GM18519 (cell line): ENCODE measurements at regions not wholly inside any gene's neighbourhood (a gene's known extent, or its start where the extent isn't known, plus 50 kb on each side); places are given as distances from the start of the nearest gene placed in this dataset.
"Not testable (repeated sequence)": the region's sequence is repeated elsewhere in the genome, so short reads cannot be mapped to it uniquely, and the experiment has no call there.

ENCODE experiments used
- ATAC-seq: cut with Tn5 transposase; IDR thresholded peaks from one replicate; pipeline ENCODE4 v1.9.1; 2021; ENCODE audit warnings: mild to moderate bottlenecking, moderate library complexity; ENCODE audit not compliant: unreplicated experiment, low FRiP score

GRCh38 chr10:60485025-60485424 lies 95.3 kb upstream of the ANK3 start:
- no peak for ATAC-seq

DNA sequence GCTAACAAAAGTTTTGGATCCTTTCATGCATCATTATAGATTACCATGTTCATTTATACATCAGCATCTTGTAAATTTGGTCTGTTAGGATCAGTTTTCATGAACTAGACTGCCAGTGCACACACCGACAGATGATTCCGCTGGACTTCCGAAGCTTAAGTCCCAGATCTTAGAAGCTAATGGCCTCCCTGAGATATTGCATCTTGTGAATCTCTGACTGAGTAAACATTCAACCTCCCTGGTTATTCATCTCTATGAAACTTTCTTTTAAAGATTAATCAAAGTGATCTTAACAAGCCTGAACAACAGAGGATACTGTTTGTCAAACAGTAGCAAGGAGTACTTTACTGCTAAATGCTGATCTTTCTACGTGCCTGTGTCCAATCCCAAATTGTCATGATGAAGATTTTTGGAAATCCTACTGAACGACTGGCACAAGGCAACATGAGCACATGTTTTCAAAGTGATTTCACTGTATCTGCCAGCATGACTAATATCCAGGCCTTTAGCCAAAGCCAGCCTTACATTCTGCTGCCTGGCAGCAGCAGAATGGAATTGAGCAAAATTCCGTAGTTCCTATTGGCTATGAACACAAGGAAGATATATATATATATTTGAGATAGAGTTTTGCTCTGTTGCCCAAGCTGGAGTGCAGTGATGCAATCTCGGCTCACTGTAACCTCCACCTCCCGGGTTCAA lies 91.3 kb upstream of the ANK3 start:
- no peak for ATAC-seq

GRCh38 chr10:60479305-60480020 lies 89.8 kb upstream of the ANK3 start:
- no peak for ATAC-seq

DNA sequence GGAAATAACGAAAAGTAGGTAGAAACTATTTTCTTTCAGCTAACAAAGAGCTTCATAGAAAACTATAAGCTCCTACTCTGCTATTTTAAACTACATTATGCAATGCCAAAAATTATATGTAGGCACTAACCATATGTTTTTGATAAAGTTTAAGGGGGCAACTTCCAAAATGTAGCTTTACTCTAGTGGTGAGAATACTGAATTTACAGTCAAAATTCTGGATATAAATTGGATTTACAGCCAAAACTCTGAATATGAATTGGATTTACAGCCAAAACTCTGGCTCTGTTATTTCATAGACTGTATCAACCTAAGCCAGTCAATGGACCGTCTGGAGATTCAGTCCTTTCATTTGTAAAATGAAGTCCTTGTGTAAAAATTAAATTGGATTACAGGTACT lies 86.8 kb upstream of the ANK3 start:
- ATAC-seq: no peak

DNA sequence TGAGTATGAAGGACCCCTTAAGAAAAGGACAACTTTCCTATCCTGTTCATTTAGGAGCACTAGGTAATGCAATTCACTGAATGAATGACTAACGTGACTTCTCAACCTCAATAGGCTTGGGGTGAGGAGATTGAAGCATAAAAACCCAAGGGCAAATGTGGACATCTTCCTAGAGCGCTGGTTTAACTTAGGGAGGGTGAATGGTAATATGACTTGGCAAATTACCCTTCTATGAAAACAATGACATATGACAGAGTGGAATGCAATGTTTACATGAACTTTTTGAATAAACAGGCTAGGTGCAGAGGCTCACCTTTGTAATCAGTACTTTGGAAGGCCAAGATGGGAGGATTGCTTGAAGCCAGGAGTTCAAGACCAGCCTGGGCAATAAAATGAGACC lies 83.9 kb upstream of the ANK3 start:
- ATAC-seq: no peak

DNA sequence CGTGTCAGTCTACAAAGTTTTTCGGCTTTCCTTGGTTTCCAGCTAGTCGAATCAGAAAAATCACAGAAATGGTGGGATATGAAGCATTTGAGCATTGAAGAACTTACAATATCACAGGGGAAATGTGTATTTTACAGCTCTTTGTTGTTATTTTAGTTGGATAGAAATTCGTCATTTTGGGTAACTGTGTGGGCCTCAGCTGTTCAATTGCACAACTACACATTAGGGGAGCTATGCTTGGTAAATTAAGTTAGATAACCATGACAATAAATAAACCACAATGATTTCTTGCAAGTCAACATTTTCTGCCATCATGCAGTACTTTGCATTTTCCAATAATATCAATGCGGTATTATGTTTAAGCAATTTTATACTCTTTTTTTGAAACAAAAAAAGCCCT lies 80.4 kb upstream of the ANK3 start:
- ATAC-seq: no peak

- not testable (repeated sequence) for ATAC-seq
Observed at GRCh38 chr10:60469147-60469546, 79.5 kb upstream of the ANK3 start.

- no peak for ATAC-seq
Observed at GRCh38 chr10:60467202-60467546, 77.5 kb upstream of the ANK3 start.

DNA sequence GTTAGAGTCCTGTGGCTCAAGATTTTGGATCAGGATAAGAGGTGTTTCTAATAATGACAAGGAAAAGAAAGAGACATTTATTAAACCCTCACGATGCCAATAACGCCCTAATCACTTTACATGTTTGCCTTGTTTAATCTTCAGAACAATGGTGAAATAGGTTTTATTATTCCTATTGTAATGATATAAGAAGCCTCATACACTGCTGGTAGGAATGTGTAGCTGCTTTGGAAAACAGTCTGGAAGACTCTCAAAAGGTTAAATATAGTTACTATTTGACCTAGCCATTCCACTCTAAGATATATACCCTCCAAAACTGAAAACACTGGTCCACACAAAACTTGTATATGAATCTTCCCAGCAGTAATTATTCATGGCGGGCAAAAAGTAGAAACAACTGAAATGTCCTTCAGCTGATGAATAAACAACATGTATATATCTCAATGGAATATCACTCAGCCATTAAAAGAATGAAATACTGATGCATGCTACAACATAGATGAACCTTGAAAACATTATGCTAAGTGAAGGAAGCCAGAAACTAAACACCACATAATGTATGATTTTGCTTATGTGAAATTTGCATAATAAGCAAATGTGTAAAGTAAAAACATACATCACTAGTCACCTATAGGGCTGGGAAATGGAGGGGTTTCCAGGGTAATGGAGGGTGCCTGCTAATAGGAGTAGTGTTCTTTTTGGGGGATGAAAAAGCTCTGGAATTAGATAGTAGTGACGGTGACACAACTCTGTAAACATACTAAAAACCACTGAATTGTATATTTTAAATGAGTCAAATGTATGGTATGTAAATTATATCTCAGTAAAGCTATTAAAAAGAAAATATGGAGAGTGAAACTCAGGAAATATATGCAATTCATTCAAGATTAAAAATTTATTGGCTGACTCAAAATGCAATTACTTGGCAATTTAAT lies 76.9 kb upstream of the ANK3 start:
- no peak for ATAC-seq

- no peak for ATAC-seq
Observed at GRCh38 chr10:60465801-60466200, 76.1 kb upstream of the ANK3 start.

DNA sequence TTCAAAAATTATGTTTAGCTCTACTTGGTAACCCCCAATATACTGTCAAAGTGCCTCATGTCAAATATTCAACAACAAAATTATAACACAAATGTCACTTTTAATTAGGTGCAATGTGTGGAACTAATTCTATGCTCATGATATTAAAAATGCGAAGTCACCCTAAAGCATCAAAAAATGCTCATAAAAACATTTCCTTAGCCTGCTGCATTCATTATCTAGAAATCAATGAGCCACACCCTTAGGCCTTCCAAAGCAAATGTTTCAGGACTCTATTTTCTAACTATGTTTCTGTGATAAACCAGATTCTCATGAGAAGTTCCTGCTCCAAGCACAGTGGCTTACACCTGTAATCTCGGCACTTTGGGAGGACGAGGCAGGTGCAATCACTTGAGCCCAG lies 75.0 kb upstream of the ANK3 start:
- no peak for ATAC-seq

DNA sequence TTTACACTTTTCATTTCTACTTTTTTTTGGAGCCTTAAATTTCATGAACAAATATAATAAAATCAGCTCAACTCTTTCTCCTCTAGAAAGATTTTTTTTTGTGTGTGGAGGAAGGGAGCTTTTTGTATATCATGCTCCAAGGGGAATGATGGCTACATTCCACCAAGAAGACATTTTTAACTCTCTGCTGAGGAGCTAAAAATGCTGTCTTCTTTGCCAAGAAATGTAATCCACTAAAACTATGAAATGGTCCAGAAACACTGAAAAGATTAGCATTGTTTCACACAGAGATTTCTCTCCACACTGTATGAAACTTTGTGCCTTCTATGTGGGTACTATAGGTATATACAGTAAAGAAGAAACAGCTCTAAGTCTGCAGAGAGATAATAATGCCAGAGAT lies 74.1 kb upstream of the ANK3 start:
- no peak for ATAC-seq

GRCh38 chr10:60461688-60462087 lies 72.0 kb upstream of the ANK3 start:
- no peak for ATAC-seq

DNA sequence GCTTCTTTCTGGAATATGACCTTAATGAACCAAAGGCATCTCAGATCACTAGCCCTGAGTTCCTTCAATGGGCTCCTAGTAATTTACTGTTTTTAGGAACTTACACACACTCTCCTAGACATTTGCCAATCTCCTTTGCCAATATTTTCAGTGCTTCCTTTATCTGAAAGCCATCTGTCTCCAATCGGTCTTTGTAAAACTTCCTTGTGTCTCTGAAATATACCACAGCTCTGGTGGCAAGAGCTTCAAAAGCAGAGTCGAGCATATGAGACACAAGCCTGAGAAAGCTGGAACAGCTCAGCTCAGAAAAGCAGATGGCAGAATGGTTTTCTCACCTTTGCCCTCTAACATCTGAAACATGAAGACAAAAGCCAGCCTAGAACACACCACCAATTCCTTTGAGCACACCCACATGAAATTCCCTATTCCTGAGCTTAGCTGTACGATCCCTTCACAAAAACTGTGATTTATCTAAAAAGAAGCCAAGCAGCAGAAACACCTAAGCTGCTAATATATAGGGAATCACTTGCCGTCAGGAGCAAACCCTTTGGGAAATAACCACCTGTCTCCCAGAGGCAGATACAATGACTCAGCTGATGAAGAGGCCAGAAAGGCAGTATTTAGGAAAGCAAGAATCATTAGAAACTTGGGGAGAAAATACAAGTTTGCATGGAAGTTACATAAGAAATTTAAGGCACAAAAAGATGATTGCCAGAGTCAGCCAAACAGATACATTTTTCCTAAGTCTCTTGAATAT lies 70.2 kb upstream of the ANK3 start:
- ATAC-seq: no peak

- ATAC-seq: no peak
Observed at GRCh38 chr10:60456053-60456452, 66.4 kb upstream of the ANK3 start.

DNA sequence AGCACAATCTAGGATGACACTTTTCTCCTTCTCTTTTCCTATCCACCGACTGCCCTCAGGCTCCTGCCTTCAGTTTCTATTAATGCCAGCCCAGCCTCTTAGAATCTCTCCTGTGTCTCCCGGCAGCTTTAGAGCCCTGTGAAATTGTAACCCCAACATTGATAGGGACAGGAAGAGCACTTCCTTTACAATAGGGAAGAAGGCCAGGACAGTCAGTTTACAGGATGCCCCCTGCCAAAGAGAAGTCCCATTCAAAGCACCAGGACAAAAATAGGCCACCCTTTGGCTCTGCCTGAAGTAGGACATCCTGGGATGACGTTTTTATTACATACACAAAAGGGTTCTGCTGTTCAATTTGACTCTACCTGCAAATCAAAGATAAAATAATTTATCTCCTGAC lies 64.7 kb upstream of the ANK3 start:
- ATAC-seq: no peak

- ATAC-seq: no peak
Observed at GRCh38 chr10:60453036-60453435, 63.4 kb upstream of the ANK3 start.

DNA sequence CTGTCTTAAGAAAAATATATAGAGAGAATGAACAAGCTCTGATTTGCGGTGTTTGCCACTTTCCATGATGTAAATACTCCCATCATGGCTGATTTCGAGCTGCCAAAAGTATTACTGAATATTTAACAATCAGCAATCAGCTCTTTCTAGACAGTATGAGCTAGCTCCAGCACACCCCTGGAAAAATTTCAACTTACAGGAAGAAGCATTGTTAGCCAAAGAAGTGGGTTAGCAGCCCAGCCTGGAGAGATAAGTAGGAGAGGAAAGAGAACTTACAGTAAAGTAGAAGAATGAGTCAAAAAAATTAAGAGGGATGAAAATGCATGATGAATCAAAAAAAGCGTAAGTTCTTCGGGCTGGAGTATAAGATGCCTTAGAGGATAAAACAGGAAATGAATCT lies 60.6 kb upstream of the ANK3 start:
- ATAC-seq: no peak

GRCh38 chr10:60448246-60448645 lies 58.6 kb upstream of the ANK3 start:
- no peak for ATAC-seq

GRCh38 chr10:60446851-60447250 lies 57.2 kb upstream of the ANK3 start:
- ATAC-seq: no peak
